Fibroblast of the aortic adventitia (primary cell): ENCODE measurements at regions not wholly inside any gene's neighbourhood (a gene's known extent, or its start where the extent isn't known, plus 50 kb on each side); places are given as distances from the start of the nearest gene placed in this dataset.

Source experiments
- DNase-seq: peaks from one replicate; pipeline ENCODE4 v3.0.0-alpha.2; 2010; ENCODE audit warnings: low read depth
- H3K4me3 ChIP-seq: 2 replicates; pipeline ENCODE4 v1.5.1; 2011; ENCODE audit warnings: low read depth, mild to moderate bottlenecking, control low read depth, low read length, moderate library complexity
- CTCF ChIP-seq: IDR thresholded peaks from 2 replicates; pipeline ENCODE4 v1.5.1; 2011; ENCODE audit warnings: mild to moderate bottlenecking, low read length, control low read depth, inconsistent platforms; ENCODE audit not compliant: insufficient read depth

GRCh38 chr7:50205011-50205410 lies 99.5 kb upstream of the IKZF1 start:
- H3K4me3 ChIP-seq = no peak overlapping the region
- DNase-seq = no peak
- no peak for TF ChIP-seq CTCF

- H3K4me3 ChIP-seq = no peak overlapping the region
- no peak for DNase-seq
- TF ChIP-seq CTCF = no peak
These were observed 99.9 kb upstream of the IKZF1 start for GRCh38 chr7:50204581-50204980.

GRCh38 chr7:50203521-50203920 lies 101.0 kb upstream of the IKZF1 start:
- TF ChIP-seq CTCF = no peak
- H3K4me3 ChIP-seq = no peak overlapping the region
- DNase-seq = no peak

GRCh38 chr7:50202052-50202555 lies 102.4 kb upstream of the IKZF1 start:
- DNase-seq = no peak
- H3K4me3 ChIP-seq = no peak overlapping the region
- TF ChIP-seq CTCF = no peak

- TF ChIP-seq CTCF = no peak
- DNase-seq = no peak
- H3K4me3 ChIP-seq = no peak overlapping the region
These were observed 104.7 kb upstream of the IKZF1 start for GRCh38 chr7:50199824-50200223.

GRCh38 chr7:50197549-50197948 lies 104.5 kb upstream of the ZPBP start:
- no peak for TF ChIP-seq CTCF
- no peak for DNase-seq
- H3K4me3 ChIP-seq = no peak overlapping the region

- DNase-seq = no peak
- H3K4me3 ChIP-seq = no peak overlapping the region
- no peak for TF ChIP-seq CTCF
These were observed 103.7 kb upstream of the ZPBP start for GRCh38 chr7:50196719-50197118.
